ENCODE measurements at regions not wholly inside any gene's neighbourhood (a gene's known extent, or its start where the extent isn't known, plus 50 kb on each side); places are given as distances from the start of the nearest gene placed in this dataset.

GRCh38 chr4:81806485-81806884 lies 334.8 kb upstream of the RASGEF1B start:
- POLR2A ChIA-PET = no interaction called here
- TF ChIP-seq CTCF (IDR thresholded peaks at IDR 0.05) = no peak
- no peak for TF ChIP-seq EZH2 (IDR thresholded peaks at IDR 0.05; ENCODE audit: borderline replicate concordance, insufficient read depth, low read depth, low read length, poor library complexity, severe bottlenecking)
- Histone ChIP-seq H3K9me3 (ENCODE audit: control extremely low read depth in 1 of 3, control insufficient read depth in 2 of 3, insufficient read depth in 1 of 3, low read length in 2 of 3) (no peaks in the 10 kb centered on the region), H3K4me3 (ENCODE audit: control extremely low read depth in 1 of 5, extremely low read depth in 1 of 5, insufficient read depth in 1 of 5, low read depth in 2 of 5, low read length in 4 of 5) (no peak overlapping the region), H3K27me3 (replicated peaks in 1 of 4; ENCODE audit: control extremely low read depth in 1 of 4, control insufficient read depth in 3 of 4, insufficient read depth in 4 of 4, low read length in 3 of 4) (no peaks in the 10 kb centered on the region), H3K27ac (ENCODE audit: low read length in 2 of 2) (no peak overlapping the region), H3K9ac (ENCODE audit: low read length) (no peak overlapping the region), H3K4me2 (replicated peaks; ENCODE audit: low read depth, low read length, poor library complexity, severe bottlenecking) (no peak overlapping the region), H2AFZ (ENCODE audit: insufficient read depth, low read depth, low read length, poor library complexity, severe bottlenecking) (no peak overlapping the region), H3K79me2 (ENCODE audit: control insufficient read depth, insufficient read depth, low read length) (no peaks in the 10 kb centered on the region), H3K36me3 (replicated peaks in 1 of 2; ENCODE audit: control extremely low read depth in 1 of 2, control insufficient read depth in 1 of 2, extremely low read depth in 1 of 2, insufficient read depth in 2 of 2, low read length in 1 of 2) (no peaks in the 10 kb centered on the region), H4K20me1 (ENCODE audit: control insufficient read depth, insufficient read depth, low read length, poor library complexity, severe bottlenecking) (no peaks in the 10 kb centered on the region), H3K4me1 (ENCODE audit: control insufficient read depth in 2 of 2, insufficient read depth in 2 of 2, low read length in 2 of 2) (no peaks in the 10 kb centered on the region)
- CTCF ChIA-PET = interaction anchor here (1.3 to 4.1 kb wide), 3 partner anchors 336 to 341 kb away, joined by 3 to 25 read pairs (median 4); no protein-coding TSS in a partner anchor
- DNase-seq (no peak), ATAC-seq (ENCODE audit: low read depth) (no peak)
- Mint-ChIP-seq H3K9me3 (ENCODE audit: insufficient read depth) (no peaks in the 10 kb centered on the region), H3K4me3 (no peak overlapping the region), H3K27ac (no peak overlapping the region), H3K4me1 (peaks cover 3% of the 10 kb centered on the region), H3K27me3 (peaks cover 4% of the 10 kb centered on the region)
- WGBS (ENCODE audit: insufficient coverage) = no CpG with 5 or more reads among the region's 1 CpG
- intact Hi-C loops (cut with micrococcal nuclease) = no loop called here

- Histone ChIP-seq H3K36me3 (replicated peaks in 1 of 2; ENCODE audit: control extremely low read depth in 1 of 2, control insufficient read depth in 1 of 2, extremely low read depth in 1 of 2, insufficient read depth in 2 of 2, low read length in 1 of 2) (no peaks in the 10 kb centered on the region), H2AFZ (ENCODE audit: insufficient read depth, low read depth, low read length, poor library complexity, severe bottlenecking) (no peak overlapping the region), H3K9me3 (ENCODE audit: control extremely low read depth in 1 of 3, control insufficient read depth in 2 of 3, insufficient read depth in 1 of 3, low read length in 2 of 3) (no peaks in the 10 kb centered on the region), H3K79me2 (ENCODE audit: control insufficient read depth, insufficient read depth, low read length) (no peaks in the 10 kb centered on the region), H3K4me3 (ENCODE audit: control extremely low read depth in 1 of 5, extremely low read depth in 1 of 5, insufficient read depth in 1 of 5, low read depth in 2 of 5, low read length in 4 of 5) (no peak overlapping the region), H3K27ac (ENCODE audit: low read length in 2 of 2) (no peak overlapping the region), H3K27me3 (replicated peaks in 1 of 4; ENCODE audit: control extremely low read depth in 1 of 4, control insufficient read depth in 3 of 4, insufficient read depth in 4 of 4, low read length in 3 of 4) (no peaks in the 10 kb centered on the region), H4K20me1 (ENCODE audit: control insufficient read depth, insufficient read depth, low read length, poor library complexity, severe bottlenecking) (no peaks in the 10 kb centered on the region), H3K9ac (ENCODE audit: low read length) (no peak overlapping the region), H3K4me1 (ENCODE audit: control insufficient read depth in 2 of 2, insufficient read depth in 2 of 2, low read length in 2 of 2) (no peaks in the 10 kb centered on the region), H3K4me2 (replicated peaks; ENCODE audit: low read depth, low read length, poor library complexity, severe bottlenecking) (no peak overlapping the region)
- intact Hi-C loops (cut with micrococcal nuclease) = no loop called here
- no peak overlapping the region for H3K27ac Mint-ChIP-seq
- WGBS (ENCODE audit: insufficient coverage) = no CpG with 5 or more reads among the region's 1 CpG
- no peaks in the 10 kb centered on the region for H3K9me3 Mint-ChIP-seq (ENCODE audit: insufficient read depth)
- DNase-seq (no peak), ATAC-seq (ENCODE audit: low read depth) (no peak)
- POLR2A ChIA-PET = no interaction called here
- peaks cover 4% of the 10 kb centered on the region for H3K27me3 Mint-ChIP-seq
- CTCF ChIA-PET = interaction anchor here (1.4 to 4.1 kb wide), 2 partner anchors 199 to 337 kb away, joined by 3 to 25 read pairs; no protein-coding TSS in a partner anchor
- TF ChIP-seq EZH2 (IDR thresholded peaks at IDR 0.05; ENCODE audit: borderline replicate concordance, insufficient read depth, low read depth, low read length, poor library complexity, severe bottlenecking) (no peak), CTCF (IDR thresholded peaks at IDR 0.05) (no peak)
- H3K4me3 Mint-ChIP-seq = no peak overlapping the region
- H3K4me1 Mint-ChIP-seq = peaks cover 3% of the 10 kb centered on the region
These were observed 333.1 kb upstream of the RASGEF1B start for GRCh38 chr4:81804849-81805248.
